ENCODE measurements at regions not wholly inside any gene's neighbourhood (a gene's known extent, or its start where the extent isn't known, plus 50 kb on each side); places are given as distances from the start of the nearest gene placed in this dataset.

DNA sequence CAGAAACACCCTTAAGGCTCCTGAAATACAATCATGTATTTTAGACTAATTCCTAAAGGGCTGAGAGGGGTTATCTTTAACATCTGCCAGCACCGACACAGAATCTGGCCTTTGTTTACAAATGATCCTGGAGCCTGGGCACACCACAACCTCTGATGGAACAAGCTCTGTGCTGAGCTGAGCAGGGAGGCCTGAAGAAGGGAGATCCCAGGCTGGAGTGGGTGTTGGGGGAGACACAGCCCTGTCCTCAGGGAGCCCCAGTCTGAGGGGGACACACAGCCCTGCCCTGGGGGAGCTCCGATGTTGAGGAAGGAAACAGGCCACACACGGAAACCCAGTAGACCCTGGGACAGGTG lies 130.5 kb downstream of the VEGFA start:
- no peak for TF ChIP-seq POLR2AphosphoS5 (IDR thresholded peaks at IDR 0.05; ENCODE audit: low read depth, low read length)
- no peak for TF ChIP-seq TAF1 (IDR thresholded peaks at IDR 0.05; ENCODE audit: borderline replicate concordance, insufficient read depth, low read length)
- TF ChIP-seq, protein P1, sequence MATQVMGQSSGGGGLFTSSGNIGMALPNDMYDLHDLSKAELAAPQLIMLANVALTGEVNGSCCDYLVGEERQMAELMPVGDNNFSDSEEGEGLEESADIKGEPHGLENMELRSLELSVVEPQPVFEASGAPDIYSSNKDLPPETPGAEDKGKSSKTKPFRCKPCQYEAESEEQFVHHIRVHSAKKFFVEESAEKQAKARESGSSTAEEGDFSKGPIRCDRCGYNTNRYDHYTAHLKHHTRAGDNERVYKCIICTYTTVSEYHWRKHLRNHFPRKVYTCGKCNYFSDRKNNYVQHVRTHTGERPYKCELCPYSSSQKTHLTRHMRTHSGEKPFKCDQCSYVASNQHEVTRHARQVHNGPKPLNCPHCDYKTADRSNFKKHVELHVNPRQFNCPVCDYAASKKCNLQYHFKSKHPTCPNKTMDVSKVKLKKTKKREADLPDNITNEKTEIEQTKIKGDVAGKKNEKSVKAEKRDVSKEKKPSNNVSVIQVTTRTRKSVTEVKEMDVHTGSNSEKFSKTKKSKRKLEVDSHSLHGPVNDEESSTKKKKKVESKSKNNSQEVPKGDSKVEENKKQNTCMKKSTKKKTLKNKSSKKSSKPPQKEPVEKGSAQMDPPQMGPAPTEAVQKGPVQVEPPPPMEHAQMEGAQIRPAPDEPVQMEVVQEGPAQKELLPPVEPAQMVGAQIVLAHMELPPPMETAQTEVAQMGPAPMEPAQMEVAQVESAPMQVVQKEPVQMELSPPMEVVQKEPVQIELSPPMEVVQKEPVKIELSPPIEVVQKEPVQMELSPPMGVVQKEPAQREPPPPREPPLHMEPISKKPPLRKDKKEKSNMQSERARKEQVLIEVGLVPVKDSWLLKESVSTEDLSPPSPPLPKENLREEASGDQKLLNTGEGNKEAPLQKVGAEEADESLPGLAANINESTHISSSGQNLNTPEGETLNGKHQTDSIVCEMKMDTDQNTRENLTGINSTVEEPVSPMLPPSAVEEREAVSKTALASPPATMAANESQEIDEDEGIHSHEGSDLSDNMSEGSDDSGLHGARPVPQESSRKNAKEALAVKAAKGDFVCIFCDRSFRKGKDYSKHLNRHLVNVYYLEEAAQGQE (IDR thresholded peaks at IDR 0.05; ENCODE audit: insufficient read depth in 1 of 2, low read depth in 2 of 2, low read length in 2 of 2): no peak
- no peak for TF ChIP-seq FOXP2 (optimal IDR thresholded peaks at IDR 0.05; ENCODE audit: borderline replicate concordance, extremely low read depth, extremely low read length, insufficient read depth)
- no peak for TF ChIP-seq SIN3A (IDR thresholded peaks at IDR 0.05; ENCODE audit: borderline replicate concordance, insufficient read depth, low read length)

All from PFSK-1 (cell line).